Neural crest cell (in vitro differentiated cells): ENCODE measurements at regions not wholly inside any gene's neighbourhood (a gene's known extent, or its start where the extent isn't known, plus 50 kb on each side); places are given as distances from the start of the nearest gene placed in this dataset.

Experiments
- DNase-seq: peaks from one replicate; pipeline ENCODE4 v3.0.0; 2021; ENCODE audit warnings: low read depth, mixed read lengths, low spot score
- H3K27ac Mint-ChIP-seq: one replicate; pipeline ENCODE4 v1.8.0; 2021; ENCODE audit warnings: mild to moderate bottlenecking, mixed read lengths; ENCODE audit not compliant: unreplicated experiment
- H3K27me3 Mint-ChIP-seq: 2 replicates; pipeline ENCODE4 v1.8.0; 2021; ENCODE audit warnings: low read depth, mild to moderate bottlenecking, mixed read lengths
- H3K36me3 Mint-ChIP-seq: 2 replicates; pipeline ENCODE4 v1.8.0; 2021; ENCODE audit warnings: low read depth, mild to moderate bottlenecking, mixed read lengths
- H3K4me1 Mint-ChIP-seq: 2 replicates; pipeline ENCODE4 v1.8.0; 2021; ENCODE audit warnings: mixed read lengths
- H3K4me3 Mint-ChIP-seq: one replicate; pipeline ENCODE4 v1.8.0; 2021; ENCODE audit warnings: mild to moderate bottlenecking, mixed read lengths
- H3K9me3 Mint-ChIP-seq: 2 replicates; pipeline ENCODE4 v1.8.0; 2021; ENCODE audit warnings: mixed read lengths
- CTCF ChIP-seq: fragments of 200-600 bp; sonication (generic); conservative IDR thresholded peaks from 2 replicates; pipeline ENCODE4 v1.5.0; 2021; ENCODE audit warnings: antibody characterized with exemption, mild to moderate bottlenecking

- DNase-seq: no peak
- Mint-ChIP-seq H3K36me3 (no peaks in the 10 kb centered on the region), H3K27me3 (no peaks in the 10 kb centered on the region), H3K9me3 (peaks cover 6% of the 10 kb centered on the region), H3K27ac (no peak overlapping the region), H3K4me1 (no peaks in the 10 kb centered on the region), H3K4me3 (no peak overlapping the region)
- no peak for TF ChIP-seq CTCF
Measured at GRCh38 chr1:193971595-193971994, 785.2 kb upstream of the B3GALT2 start.

GRCh38 chr1:193960499-193960898 lies 774.1 kb upstream of the B3GALT2 start:
- peaks cover 8% of the 10 kb centered on the region for H3K4me1 Mint-ChIP-seq
- peaks cover 3% of the 10 kb centered on the region for H3K9me3 Mint-ChIP-seq
- no peaks in the 10 kb centered on the region for H3K36me3 Mint-ChIP-seq
- DNase-seq: no peak
- no peak overlapping the region for H3K4me3 Mint-ChIP-seq
- no peak for TF ChIP-seq CTCF
- H3K27me3 Mint-ChIP-seq: no peaks in the 10 kb centered on the region
- H3K27ac Mint-ChIP-seq: no peak overlapping the region

GRCh38 chr1:193960040-193960439 lies 773.6 kb upstream of the B3GALT2 start:
- no peak overlapping the region for H3K4me3 Mint-ChIP-seq
- H3K27me3 Mint-ChIP-seq: no peaks in the 10 kb centered on the region
- no peak for TF ChIP-seq CTCF
- H3K9me3 Mint-ChIP-seq: peaks cover 3% of the 10 kb centered on the region
- H3K36me3 Mint-ChIP-seq: no peaks in the 10 kb centered on the region
- H3K27ac Mint-ChIP-seq: no peak overlapping the region
- peaks cover 8% of the 10 kb centered on the region for H3K4me1 Mint-ChIP-seq
- no peak for DNase-seq

GRCh38 chr1:193957556-193958095 lies 771.2 kb upstream of the B3GALT2 start:
- no peak for TF ChIP-seq CTCF
- H3K27me3 Mint-ChIP-seq: no peaks in the 10 kb centered on the region
- H3K4me1 Mint-ChIP-seq: peaks cover 8% of the 10 kb centered on the region
- DNase-seq: no peak
- no peak overlapping the region for H3K4me3 Mint-ChIP-seq
- peaks cover 3% of the 10 kb centered on the region for H3K9me3 Mint-ChIP-seq
- no peak overlapping the region for H3K27ac Mint-ChIP-seq
- H3K36me3 Mint-ChIP-seq: no peaks in the 10 kb centered on the region

GRCh38 chr1:193952778-193953374 lies 766.5 kb upstream of the B3GALT2 start:
- no peaks in the 10 kb centered on the region for H3K27me3 Mint-ChIP-seq
- no peak for TF ChIP-seq CTCF
- no peak overlapping the region for H3K27ac Mint-ChIP-seq
- no peaks in the 10 kb centered on the region for H3K4me1 Mint-ChIP-seq
- H3K9me3 Mint-ChIP-seq: no peaks in the 10 kb centered on the region
- no peaks in the 10 kb centered on the region for H3K36me3 Mint-ChIP-seq
- no peak for DNase-seq
- no peak overlapping the region for H3K4me3 Mint-ChIP-seq
